Peyer's patch (tissue), 4 donors: ENCODE measurements at regions not wholly inside any gene's neighbourhood (a gene's known extent, or its start where the extent isn't known, plus 50 kb on each side); places are given as distances from the start of the nearest gene placed in this dataset.
"Not testable (repeated sequence)": the region's sequence is repeated elsewhere in the genome, so short reads cannot be mapped to it uniquely, and the experiment has no call there.

ENCODE experiments used
- DNase-seq, 3 donors: peaks; one replicate each; pipeline ENCODE4 v3.0.0-alpha.2; 2017 to 2019
- H3K27ac ChIP-seq, 4 donors: fragments of 200-600 bp; sonication (generic); one replicate each; pipeline ENCODE4 v1.5.1; 2016 to 2019
- H3K27me3 ChIP-seq, 2 donors: fragments of 200-600 bp; sonication (generic); one replicate each; pipeline ENCODE4 v1.5.1; 2019
- H3K36me3 ChIP-seq, 3 donors: fragments of 200-600 bp; sonication (generic); one replicate each; pipeline ENCODE4 v1.5.1; 2016 to 2019
- H3K4me1 ChIP-seq, 4 donors: fragments of 200-600 bp; sonication (generic); one replicate each; pipeline ENCODE4 v1.5.1; 2016 to 2019
- H3K4me3 ChIP-seq, 4 donors: fragments of 200-600 bp; sonication (generic); 1 replicate in 3 of 4; 2 replicates in 1 of 4; pipeline ENCODE4 v1.5.1; 2016 to 2019; ENCODE audit warnings: mild to moderate bottlenecking in 1 of 4
- H3K9me3 ChIP-seq, 4 donors: fragments of 200-600 bp; sonication (generic); one replicate each; pipeline ENCODE4 v1.5.1; 2016 to 2019; ENCODE audit warnings: mild to moderate bottlenecking in 1 of 4
- POLR2A ChIP-seq, 2 donors: fragments of 450-650 bp; IDR thresholded peaks; one replicate each; pipeline ENCODE4 v1.5.1; 2017; ENCODE audit warnings: antibody characterized with exemption in 2 of 2, mild to moderate bottlenecking in 2 of 2, moderate library complexity in 2 of 2
- TF ChIP-seq, protein P1 (sequence below), 6 experiments: fragments of 450-650 bp in 4 of 6; fragments of 200-600 bp in 2 of 6; sonication (generic) in 1 of 6; IDR thresholded peaks; one replicate each; pipeline ENCODE4 v1.5.1; 2017 to 2019; ENCODE audit warnings: antibody characterized with exemption in 6 of 6, mild to moderate bottlenecking in 3 of 6, moderate library complexity in 1 of 6

DNA sequence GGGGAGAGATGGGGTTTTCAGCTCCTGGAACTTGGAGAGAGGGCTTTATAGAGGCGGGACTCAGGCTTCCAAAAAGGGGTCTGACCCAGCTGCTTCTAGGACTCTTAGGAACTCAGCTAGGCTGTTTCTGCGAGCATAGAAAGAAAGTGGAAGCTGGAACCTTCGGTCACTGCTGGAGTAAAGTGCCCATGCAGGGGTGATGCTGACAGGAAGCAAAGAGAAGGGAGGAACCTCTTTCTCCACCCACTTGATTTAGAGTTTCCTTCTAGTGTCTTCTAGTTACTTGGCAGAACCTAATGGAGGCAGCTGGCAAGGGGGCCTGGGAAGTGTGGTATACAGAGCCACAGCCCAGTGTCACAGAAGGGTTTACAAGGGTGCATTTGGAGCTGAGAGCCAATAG lies 283.6 kb downstream of the QKI start:
- Histone ChIP-seq H3K36me3 (no peaks in the 10 kb centered on the region), H3K4me3 (no peak overlapping the region), H3K9me3 (no peaks in the 10 kb centered on the region), H3K4me1 (no peaks in the 10 kb centered on the region), H3K27ac (no peak overlapping the region), H3K27me3 (no peaks in the 10 kb centered on the region)
- no peak for TF ChIP-seq POLR2A (IDR thresholded peaks at IDR 0.05)
- TF ChIP-seq, protein P1, sequence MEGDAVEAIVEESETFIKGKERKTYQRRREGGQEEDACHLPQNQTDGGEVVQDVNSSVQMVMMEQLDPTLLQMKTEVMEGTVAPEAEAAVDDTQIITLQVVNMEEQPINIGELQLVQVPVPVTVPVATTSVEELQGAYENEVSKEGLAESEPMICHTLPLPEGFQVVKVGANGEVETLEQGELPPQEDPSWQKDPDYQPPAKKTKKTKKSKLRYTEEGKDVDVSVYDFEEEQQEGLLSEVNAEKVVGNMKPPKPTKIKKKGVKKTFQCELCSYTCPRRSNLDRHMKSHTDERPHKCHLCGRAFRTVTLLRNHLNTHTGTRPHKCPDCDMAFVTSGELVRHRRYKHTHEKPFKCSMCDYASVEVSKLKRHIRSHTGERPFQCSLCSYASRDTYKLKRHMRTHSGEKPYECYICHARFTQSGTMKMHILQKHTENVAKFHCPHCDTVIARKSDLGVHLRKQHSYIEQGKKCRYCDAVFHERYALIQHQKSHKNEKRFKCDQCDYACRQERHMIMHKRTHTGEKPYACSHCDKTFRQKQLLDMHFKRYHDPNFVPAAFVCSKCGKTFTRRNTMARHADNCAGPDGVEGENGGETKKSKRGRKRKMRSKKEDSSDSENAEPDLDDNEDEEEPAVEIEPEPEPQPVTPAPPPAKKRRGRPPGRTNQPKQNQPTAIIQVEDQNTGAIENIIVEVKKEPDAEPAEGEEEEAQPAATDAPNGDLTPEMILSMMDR (IDR thresholded peaks at IDR 0.05) = no peak
- DNase-seq = no peak

DNA sequence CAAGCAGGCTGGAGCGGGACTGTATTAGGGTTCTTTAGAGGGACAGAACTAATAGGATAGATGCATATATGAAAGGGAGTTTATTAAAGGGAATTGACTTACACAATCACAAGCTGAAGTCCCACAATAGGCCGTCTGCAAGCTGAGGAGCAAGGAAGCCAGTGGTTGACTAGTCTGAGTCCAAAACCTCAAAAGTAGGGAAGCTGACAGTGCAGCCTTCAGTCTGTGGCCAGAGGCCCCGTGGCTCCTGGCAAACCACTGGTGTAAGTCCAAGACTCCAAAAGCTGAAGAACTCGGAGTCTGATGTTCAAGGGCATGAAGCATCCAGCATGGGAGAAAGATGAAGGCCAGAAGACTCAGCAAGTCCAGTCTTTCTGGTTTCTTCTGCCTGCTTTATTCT lies 281.8 kb downstream of the QKI start:
- H3K36me3 ChIP-seq, H3K9me3 ChIP-seq, DNase-seq, H3K27me3 ChIP-seq, H3K4me1 ChIP-seq, H3K27ac ChIP-seq, H3K4me3 ChIP-seq: not testable (repeated sequence)

DNA sequence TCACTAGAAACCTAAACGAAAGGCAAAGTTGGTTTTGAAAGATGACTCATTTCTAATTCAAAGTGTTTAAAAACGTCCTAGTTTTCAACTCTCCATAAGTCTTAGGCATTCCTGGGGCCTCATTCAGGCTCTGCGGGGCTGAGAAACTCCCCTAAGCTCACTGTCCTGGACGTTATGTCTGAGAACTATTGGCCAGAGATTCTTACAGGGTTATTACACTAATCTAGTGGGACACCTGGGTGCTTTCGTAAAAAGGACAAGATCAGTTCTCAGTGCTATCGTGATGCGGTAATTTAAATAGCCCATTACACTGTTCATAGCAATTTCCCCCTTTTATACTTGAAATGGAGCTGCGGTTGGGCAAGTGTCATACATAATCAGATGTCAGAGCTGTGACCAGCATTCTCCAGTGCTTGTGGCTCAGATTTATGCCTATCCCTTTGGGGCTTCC lies 280.9 kb downstream of the QKI start:
- Histone ChIP-seq H3K36me3 (no peaks in the 10 kb centered on the region), H3K4me3 (no peak overlapping the region), H3K27ac (no peak overlapping the region), H3K27me3 (no peaks in the 10 kb centered on the region), H3K9me3 (no peaks in the 10 kb centered on the region), H3K4me1 (no peaks in the 10 kb centered on the region)
- TF ChIP-seq POLR2A (IDR thresholded peaks at IDR 0.05) = no peak
- TF ChIP-seq, protein P1 (IDR thresholded peaks at IDR 0.05) = no peak
- no peak for DNase-seq

DNA sequence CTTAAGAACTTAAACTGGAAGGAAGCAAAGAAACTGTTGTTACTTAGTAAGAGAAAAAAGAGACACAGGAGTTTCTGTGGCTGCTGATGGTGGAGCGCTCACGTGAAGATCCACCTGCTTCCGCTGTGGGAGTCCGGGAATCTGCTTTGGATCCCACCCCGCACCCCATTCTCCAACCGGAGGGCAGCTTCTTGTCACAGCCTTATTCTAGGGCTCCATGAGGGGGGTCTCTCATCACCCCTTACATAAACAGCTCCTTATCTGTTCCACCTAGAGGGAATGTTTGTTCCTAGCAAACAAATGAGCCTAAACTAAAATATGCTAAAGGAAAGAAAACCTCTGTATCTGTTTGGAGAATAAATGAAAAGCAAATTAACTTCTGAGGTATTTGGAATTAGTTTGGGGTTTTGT lies 280.5 kb downstream of the QKI start:
- Histone ChIP-seq H3K27ac (no peak overlapping the region), H3K27me3 (no peaks in the 10 kb centered on the region), H3K36me3 (no peaks in the 10 kb centered on the region), H3K9me3 (no peaks in the 10 kb centered on the region), H3K4me1 (no peaks in the 10 kb centered on the region), H3K4me3 (no peak overlapping the region)
- no peak for TF ChIP-seq POLR2A (IDR thresholded peaks at IDR 0.05)
- TF ChIP-seq, protein P1 (IDR thresholded peaks at IDR 0.05) = no peak
- DNase-seq = no peak

DNA sequence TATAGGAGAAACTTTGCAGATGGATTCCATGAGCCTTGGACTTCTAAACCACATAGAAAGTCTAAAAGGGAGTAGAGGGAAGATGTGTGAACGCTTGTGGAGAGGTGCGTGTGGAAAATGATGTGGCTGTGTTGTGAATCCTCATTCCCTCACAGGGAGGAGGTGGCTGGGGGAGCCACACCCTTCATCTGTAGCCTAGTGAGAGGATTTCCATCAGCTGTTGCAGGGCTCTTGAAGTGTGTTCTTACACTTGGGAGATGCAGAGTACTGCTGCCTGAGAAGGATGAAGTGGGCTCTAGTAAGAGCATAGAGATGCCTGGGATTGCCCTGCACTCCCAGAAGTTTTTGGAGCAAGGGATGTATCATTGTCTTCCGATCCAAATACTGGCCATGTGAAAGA lies 279.6 kb downstream of the QKI start:
- no peaks in the 10 kb centered on the region for H3K36me3 ChIP-seq
- H3K27ac ChIP-seq = no peak overlapping the region
- no peak for DNase-seq
- H3K9me3 ChIP-seq = no peaks in the 10 kb centered on the region
- TF ChIP-seq, protein P1 (IDR thresholded peaks at IDR 0.05) = no peak
- no peak for TF ChIP-seq POLR2A (IDR thresholded peaks at IDR 0.05)
- H3K4me3 ChIP-seq = no peak overlapping the region
- H3K4me1 ChIP-seq = no peaks in the 10 kb centered on the region
- no peaks in the 10 kb centered on the region for H3K27me3 ChIP-seq

DNA sequence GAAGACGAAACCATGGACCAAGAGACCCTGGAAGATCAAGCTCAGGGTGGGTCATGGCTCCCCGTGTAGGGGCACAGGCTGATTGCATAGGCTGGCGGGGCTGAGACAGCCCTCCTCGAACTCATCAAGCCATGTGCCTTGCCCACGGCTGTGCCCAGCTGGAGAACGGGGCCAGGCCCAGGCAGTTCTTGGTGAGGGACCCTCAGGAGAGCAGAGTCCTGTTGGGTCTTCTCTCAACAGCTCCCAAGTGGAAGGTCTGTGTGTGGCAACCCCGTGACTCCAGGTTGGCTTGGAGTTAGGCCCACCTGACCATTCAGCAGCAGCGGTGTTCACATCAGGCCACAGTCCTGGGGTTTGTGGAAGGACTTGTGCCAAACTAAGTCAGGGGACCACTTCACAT lies 276.5 kb downstream of the QKI start:
- Histone ChIP-seq H3K4me3 (no peak overlapping the region), H3K27me3 (no peaks in the 10 kb centered on the region), H3K4me1 (no peaks in the 10 kb centered on the region), H3K27ac (no peak overlapping the region), H3K36me3 (no peaks in the 10 kb centered on the region), H3K9me3 (no peaks in the 10 kb centered on the region)
- no peak for DNase-seq
- no peak for TF ChIP-seq POLR2A (IDR thresholded peaks at IDR 0.05)
- TF ChIP-seq, protein P1 (IDR thresholded peaks at IDR 0.05) = no peak
